GM23338 (cell line): ENCODE measurements at regions not wholly inside any gene's neighbourhood (a gene's known extent, or its start where the extent isn't known, plus 50 kb on each side); places are given as distances from the start of the nearest gene placed in this dataset.

Experiments
- ATAC-seq: fragments of 200-7000 bp; cut with Tn5 transposase; 3 replicates; pipeline ENCODE4 v1.9.1; 2020
- DNase-seq: peaks from one replicate; pipeline ENCODE4 v3.0.0-alpha.2; 2015; ENCODE audit warnings: low spot score
- H2AFZ ChIP-seq: fragments of 200-600 bp; sonication (generic); 2 replicates; pipeline ENCODE4 v1.8.0; 2016; ENCODE audit warnings: antibody characterized with exemption, mild to moderate bottlenecking, moderate library complexity
- H3F3A ChIP-seq: fragments of 200-600 bp; sonication (generic); replicated peaks from 2 replicates; pipeline ENCODE4 v1.8.0; 2017; ENCODE audit warnings: antibody characterized with exemption, mixed run types, low read depth
- H3K27ac ChIP-seq: fragments of 200-600 bp; sonication (generic); 2 replicates; pipeline ENCODE4 v1.6.1; 2016; ENCODE audit warnings: low read depth
- H3K27me3 ChIP-seq: fragments of 200-600 bp; sonication (generic); 2 replicates; pipeline ENCODE4 v1.8.0; 2016; ENCODE audit warnings: mild to moderate bottlenecking, mixed run types, moderate library complexity; ENCODE audit not compliant: insufficient read depth
- H3K36me3 ChIP-seq: fragments of 200-600 bp; sonication (generic); 2 replicates; pipeline ENCODE4 v1.8.0; 2016; ENCODE audit warnings: mild to moderate bottlenecking; ENCODE audit not compliant: insufficient read depth
- H3K4me1 ChIP-seq: fragments of 200-600 bp; sonication (generic); 2 replicates; pipeline ENCODE4 v1.8.0; 2016; ENCODE audit warnings: mild to moderate bottlenecking, moderate library complexity; ENCODE audit not compliant: insufficient read depth
- H3K4me2 ChIP-seq: fragments of 200-600 bp; sonication (generic); 2 replicates; pipeline ENCODE4 v1.7.1; 2017; ENCODE audit warnings: mixed run types
- H3K4me3 ChIP-seq: fragments of 200-600 bp; sonication (generic); 2 replicates; pipeline ENCODE4 v1.6.1; 2016; ENCODE audit warnings: mixed run types
- H3K79me2 ChIP-seq: fragments of 200-600 bp; sonication (generic); replicated peaks from 2 replicates; pipeline ENCODE4 v1.8.0; 2017; ENCODE audit warnings: mild to moderate bottlenecking; ENCODE audit not compliant: insufficient read depth
- H3K9me2 ChIP-seq: fragments of 200-600 bp; sonication (generic); 2 replicates; pipeline ENCODE4 v1.8.0; 2017; ENCODE audit not compliant: insufficient read depth
- H4K20me1 ChIP-seq: fragments of 200-600 bp; sonication (generic); replicated peaks from 2 replicates; pipeline ENCODE4 v1.8.0; 2017; ENCODE audit warnings: mild to moderate bottlenecking; ENCODE audit not compliant: insufficient read depth
- H3K27ac Mint-ChIP-seq: 2 replicates; pipeline ENCODE4 v1.8.0; 2020; ENCODE audit warnings: inconsistent platforms, mild to moderate bottlenecking, moderate library complexity, mixed read lengths
- H3K27me3 Mint-ChIP-seq: 3 replicates; pipeline ENCODE4 v1.8.0; 2022; ENCODE audit warnings: low read depth, mild to moderate bottlenecking, moderate library complexity, mixed read lengths, inconsistent platforms; ENCODE audit not compliant: insufficient read depth, poor library complexity
- H3K36me3 Mint-ChIP-seq: 3 replicates; pipeline ENCODE4 v1.8.0; 2021; ENCODE audit warnings: low read depth, mild to moderate bottlenecking, inconsistent platforms, moderate library complexity, mixed read lengths
- H3K4me1 Mint-ChIP-seq: 3 replicates; pipeline ENCODE4 v1.8.0; 2020; ENCODE audit warnings: mild to moderate bottlenecking, inconsistent platforms, mixed read lengths
- H3K4me3 Mint-ChIP-seq: 3 replicates; pipeline ENCODE4 v1.8.0; 2021; ENCODE audit warnings: moderate library complexity, mild to moderate bottlenecking, inconsistent platforms, mixed read lengths
- H3K9me3 Mint-ChIP-seq: 3 replicates; pipeline ENCODE4 v1.8.0; 2020; ENCODE audit warnings: moderate library complexity, mild to moderate bottlenecking, inconsistent platforms, mixed read lengths
- CREB1 ChIP-seq: fragments of 250-450 bp; sonication (Bioruptor Pico); IDR thresholded peaks from 2 replicates; pipeline ENCODE4 v1.5.0; 2020; ENCODE audit warnings: low read depth, mild to moderate bottlenecking, moderate library complexity
- CTCF ChIP-seq, 2 experiments: fragments of 200-600 bp in 1 of 2; sonication (generic) in 1 of 2; conservative IDR thresholded peaks; 2 replicates each; pipeline versions ENCODE4 v1.5.1 to v1.6.1; 2016 to 2017; ENCODE audit warnings: antibody characterized with exemption in 2 of 2, low read depth in 2 of 2, mild to moderate bottlenecking in 2 of 2, moderate library complexity in 1 of 2
- ETS1 ChIP-seq: IDR thresholded peaks from 2 replicates; pipeline ENCODE4 v1.6.1; 2016; ENCODE audit warnings: antibody characterized with exemption
- EZH2 ChIP-seq: fragments of 200-600 bp; sonication (generic); IDR thresholded peaks from one replicate; pipeline ENCODE4 v1.8.0; 2017; ENCODE audit warnings: antibody characterized with exemption, mild to moderate bottlenecking, low read depth; ENCODE audit not compliant: unreplicated experiment
- EZH2phosphoT487 ChIP-seq: fragments of 200-600 bp; sonication (generic); IDR thresholded peaks from one replicate; pipeline ENCODE4 v1.8.1; 2018; ENCODE audit warnings: antibody characterized with exemption; ENCODE audit not compliant: unreplicated experiment
- JUNB ChIP-seq: IDR thresholded peaks from one replicate; pipeline ENCODE4 v1.6.1; 2016; ENCODE audit warnings: antibody characterized with exemption; ENCODE audit not compliant: unreplicated experiment
- NANOG ChIP-seq: IDR thresholded peaks from 2 replicates; pipeline ENCODE4 v1.6.1; 2016; ENCODE audit warnings: antibody characterized with exemption, borderline replicate concordance
- POLR2AphosphoS5 ChIP-seq: IDR thresholded peaks from 2 replicates; pipeline ENCODE4 v1.6.1; 2016; ENCODE audit warnings: antibody characterized with exemption, low read depth
- REST ChIP-seq: IDR thresholded peaks from one replicate; pipeline ENCODE4 v1.6.1; 2018; ENCODE audit warnings: antibody characterized with exemption; ENCODE audit not compliant: unreplicated experiment
- STAT1 ChIP-seq: IDR thresholded peaks from one replicate; pipeline ENCODE4 v1.6.1; 2016; ENCODE audit warnings: antibody characterized with exemption; ENCODE audit not compliant: unreplicated experiment
- ZNF114 ChIP-seq: fragments of 250-450 bp; sonication (Bioruptor Pico); IDR thresholded peaks from 2 replicates; pipeline ENCODE4 v1.5.0; 2020; ENCODE audit warnings: mild to moderate bottlenecking, moderate library complexity
- ZNF331 ChIP-seq: fragments of 250-450 bp; sonication (Bioruptor Pico); IDR thresholded peaks from 2 replicates; pipeline ENCODE4 v1.5.0; 2020; ENCODE audit warnings: low read depth, mild to moderate bottlenecking, moderate library complexity

- H3K36me3 Mint-ChIP-seq: no peaks in the 10 kb centered on the region
- no peak overlapping the region for H3K4me2 ChIP-seq
- no peaks in the 10 kb centered on the region for H3K9me2 ChIP-seq
- H3K4me3 ChIP-seq: no peak overlapping the region
- H3K4me1 Mint-ChIP-seq: peaks cover 5% of the 10 kb centered on the region; the same call in 2 of the 3 replicates
- no peaks in the 10 kb centered on the region for H3K36me3 ChIP-seq
- no peak overlapping the region for H2AFZ ChIP-seq
- H3K27me3 Mint-ChIP-seq: no peaks in the 10 kb centered on the region
- no peak for TF ChIP-seq REST
- no peak for TF ChIP-seq JUNB
- TF ChIP-seq CTCF (conservative IDR thresholded peaks at IDR 0.05; ENCODE audit: low read depth in 2 of 2): no peak
- TF ChIP-seq CREB1 (CRISPR knock-in tag): no peak
- TF ChIP-seq ZNF114 (CRISPR knock-in tag): no peak
- TF ChIP-seq EZH2: no peak
- no peaks in the 10 kb centered on the region for H3F3A ChIP-seq
- no peaks in the 10 kb centered on the region for H3K9me3 Mint-ChIP-seq
- no peak overlapping the region for H3K27ac Mint-ChIP-seq
- H3K79me2 ChIP-seq: no peaks in the 10 kb centered on the region
- DNase-seq (no peak), ATAC-seq (no peak)
- H3K27ac ChIP-seq: no peak overlapping the region
- H4K20me1 ChIP-seq: no peaks in the 10 kb centered on the region
- H3K27me3 ChIP-seq: no peaks in the 10 kb centered on the region
- H3K4me3 Mint-ChIP-seq: no peak overlapping the region
- no peaks in the 10 kb centered on the region for H3K4me1 ChIP-seq
These were observed 592.2 kb downstream of the ADGRL2 start for GRCh38 chr1:82392946-82393345.

GRCh38 chr1:82392513-82392912, 591.8 kb downstream of the ADGRL2 start:
- no peak overlapping the region for H3K27ac Mint-ChIP-seq
- no peak for DNase-seq

More at GRCh38 chr1:82392513-82392912, 591.8 kb downstream of the ADGRL2 start:
- Mint-ChIP-seq H3K27me3 (no peaks in the 10 kb centered on the region), H3K4me1 (peaks cover 5% of the 10 kb centered on the region; the same call in 2 of the 3 replicates), H3K36me3 (no peaks in the 10 kb centered on the region), H3K9me3 (no peaks in the 10 kb centered on the region), H3K4me3 (no peak overlapping the region)
- Histone ChIP-seq H3K4me2 (no peak overlapping the region), H3K4me3 (no peak overlapping the region), H3K4me1 (no peaks in the 10 kb centered on the region), H4K20me1 (no peaks in the 10 kb centered on the region), H3K27me3 (no peaks in the 10 kb centered on the region), H3K9me2 (no peaks in the 10 kb centered on the region), H3K36me3 (no peaks in the 10 kb centered on the region), H3K27ac (no peak overlapping the region), H2AFZ (no peak overlapping the region), H3F3A (no peaks in the 10 kb centered on the region), H3K79me2 (no peaks in the 10 kb centered on the region)
- TF ChIP-seq JUNB: no peak
- no peak for TF ChIP-seq STAT1
- TF ChIP-seq EZH2: no peak
- TF ChIP-seq ZNF331 (CRISPR knock-in tag): no peak
- no peak for TF ChIP-seq POLR2AphosphoS5
- TF ChIP-seq ETS1: no peak
- TF ChIP-seq CREB1 (CRISPR knock-in tag): no peak
- TF ChIP-seq REST: no peak
- TF ChIP-seq CTCF (conservative IDR thresholded peaks at IDR 0.05; ENCODE audit: low read depth in 2 of 2): no peak
- no peak for TF ChIP-seq NANOG
- TF ChIP-seq EZH2phosphoT487: no peak
- ATAC-seq: no peak
